ENCODE measurements at regions not wholly inside any gene's neighbourhood (a gene's known extent, or its start where the extent isn't known, plus 50 kb on each side); places are given as distances from the start of the nearest gene placed in this dataset.

GRCh38 chr18:14945984-14946383 lies 198.0 kb downstream of the ANKRD30B start:
- TF ChIP-seq CTCF (conservative IDR thresholded peaks at IDR 0.05; ENCODE audit: low read depth, low read length) (no peak), USF2 (IDR thresholded peaks at IDR 0.05; ENCODE audit: low read depth, low read length) (no peak), ELK1 (IDR thresholded peaks at IDR 0.05; ENCODE audit: borderline replicate concordance, low read depth, low read length) (no peak), POLR2A (IDR thresholded peaks at IDR 0.05; ENCODE audit: low read depth, low read length) (no peak), RFX5 (IDR thresholded peaks at IDR 0.05; ENCODE audit: low read depth, low read length) (no peak)
